GM19238 (cell line): ENCODE measurements at regions not wholly inside any gene's neighbourhood (a gene's known extent, or its start where the extent isn't known, plus 50 kb on each side); places are given as distances from the start of the nearest gene placed in this dataset.
"Not testable (repeated sequence)": the region's sequence is repeated elsewhere in the genome, so short reads cannot be mapped to it uniquely, and the experiment has no call there.

Experiments used
- DNase-seq: peaks from one replicate; pipeline ENCODE4 v3.0.0; 2011; ENCODE audit warnings: low spot score; ENCODE audit not compliant: insufficient read length

GRCh38 chr5:103908336-103909080 is 345.9 kb upstream of the NUDT12 start:
- no peak for DNase-seq

DNA sequence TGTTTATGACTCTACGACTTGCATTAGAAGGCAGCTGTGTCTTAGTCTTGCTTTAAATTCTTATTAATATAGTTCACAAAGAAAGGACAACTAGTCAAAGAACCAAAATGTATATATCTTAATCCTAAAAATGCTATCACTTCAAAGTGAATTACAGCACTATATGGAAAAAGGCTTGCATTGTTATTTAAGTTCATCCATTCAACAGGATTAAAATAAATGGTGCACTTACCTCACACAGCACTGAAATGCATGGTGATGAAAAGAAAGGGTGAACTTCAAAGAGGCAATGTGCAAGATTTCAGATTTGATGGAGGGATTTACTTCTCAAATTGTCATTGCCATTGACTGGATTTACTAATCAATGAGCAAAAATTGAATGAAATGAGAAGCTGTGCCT is 344.4 kb upstream of the NUDT12 start:
- no peak for DNase-seq

DNA sequence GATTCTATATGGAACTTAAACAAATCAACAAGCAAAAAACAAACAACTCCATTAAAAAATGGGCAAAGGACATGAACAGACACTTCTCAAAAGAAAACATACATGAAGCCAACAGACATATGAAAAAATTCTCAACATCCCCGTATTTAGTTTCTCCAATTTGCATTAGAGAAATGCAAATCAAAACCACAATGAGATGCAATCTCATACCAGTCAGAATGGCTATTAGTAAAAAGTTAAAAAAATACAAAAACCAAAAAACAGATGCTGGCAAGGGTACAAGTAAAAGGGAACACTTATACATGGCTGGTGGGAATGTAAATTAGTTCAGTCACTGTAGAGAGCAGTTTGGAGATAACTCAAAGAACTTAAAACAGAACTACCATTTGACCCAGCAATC is 342.1 kb upstream of the NUDT12 start:
- no peak for DNase-seq

DNA sequence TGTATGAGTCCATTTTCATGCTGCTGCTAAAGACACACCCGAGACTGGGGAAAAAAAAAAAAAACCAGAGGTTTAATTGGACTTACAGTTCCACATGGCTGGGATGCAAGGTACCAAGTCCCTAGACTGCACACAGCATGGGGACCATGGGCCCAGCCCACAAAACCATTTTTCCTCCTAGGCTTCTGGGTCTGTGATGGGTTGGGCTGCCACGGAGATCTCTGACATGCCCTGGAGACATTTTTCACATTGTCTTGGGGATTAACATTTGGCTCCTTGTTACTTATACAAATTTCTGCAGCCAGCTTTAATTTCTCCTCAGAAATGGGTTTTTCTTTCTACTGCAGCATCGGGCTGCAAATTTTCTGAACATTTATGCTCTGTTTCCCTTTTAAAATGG is 340.3 kb upstream of the NUDT12 start:
- DNase-seq, result no peak

GRCh38 chr5:103901885-103902284 is 339.3 kb upstream of the NUDT12 start:
- DNase-seq, result no peak

- no peak for DNase-seq
These were observed 334.0 kb upstream of the NUDT12 start for GRCh38 chr5:103896593-103896992.

DNA sequence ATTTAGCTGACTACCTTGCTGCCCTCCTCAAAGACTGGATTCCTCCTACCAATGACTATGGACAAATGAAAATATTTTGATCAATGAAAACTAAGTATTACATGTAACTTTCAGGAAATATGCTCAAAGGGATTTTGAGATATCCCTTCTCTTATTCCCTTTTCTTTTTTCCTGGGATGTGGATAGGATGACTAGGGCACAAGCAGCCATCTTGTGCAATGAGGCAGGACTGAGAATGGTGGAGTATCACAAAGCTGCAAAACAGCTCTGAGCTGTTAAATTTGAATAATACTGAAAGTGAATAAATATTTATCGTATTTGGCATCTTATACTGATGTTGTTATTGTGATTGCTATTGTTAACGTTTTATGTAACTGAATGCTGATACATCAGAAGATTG is 333.1 kb upstream of the NUDT12 start:
- DNase-seq, result no peak

DNA sequence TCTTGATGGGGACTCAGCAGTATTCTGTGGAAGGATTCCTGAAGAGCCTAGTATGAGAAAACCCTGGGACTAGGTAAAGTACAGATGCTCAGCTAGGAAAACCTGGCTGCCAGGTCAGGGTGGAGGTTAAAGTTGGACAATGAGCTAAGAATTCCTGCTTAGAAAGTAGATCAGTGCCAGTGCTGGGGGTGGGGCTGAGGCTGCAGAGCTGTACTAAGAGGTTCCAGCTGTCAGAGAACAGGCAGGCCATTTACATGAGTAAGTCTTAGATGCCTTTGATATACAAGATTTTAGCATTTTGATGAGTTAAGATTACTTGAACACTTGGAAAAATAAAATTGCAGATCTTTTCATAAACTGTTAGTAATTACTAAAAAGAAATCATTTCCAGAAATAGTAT is 332.3 kb upstream of the NUDT12 start:
- no peak for DNase-seq

DNA sequence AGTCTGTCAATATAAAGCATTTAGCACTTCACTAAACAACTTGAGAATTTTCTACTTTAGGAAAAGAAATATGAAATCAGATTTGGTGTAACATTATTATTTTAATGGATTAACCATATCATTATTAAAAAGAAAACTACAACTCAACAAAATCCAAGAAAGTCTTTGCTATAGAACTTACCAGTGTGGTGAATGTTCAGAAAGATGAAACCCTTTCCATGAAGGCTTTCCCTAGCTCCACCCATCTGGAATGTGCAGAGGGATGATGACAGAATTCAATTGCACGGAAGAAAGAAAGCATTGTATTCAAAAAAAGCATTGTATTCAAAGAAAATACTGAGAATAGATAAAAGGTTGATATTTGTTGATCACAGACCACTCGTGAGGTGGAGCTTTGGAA is 328.6 kb upstream of the NUDT12 start:
- DNase-seq, result no peak

- DNase-seq, result no peak
These were observed 327.7 kb upstream of the NUDT12 start for GRCh38 chr5:103890313-103890712.

DNA sequence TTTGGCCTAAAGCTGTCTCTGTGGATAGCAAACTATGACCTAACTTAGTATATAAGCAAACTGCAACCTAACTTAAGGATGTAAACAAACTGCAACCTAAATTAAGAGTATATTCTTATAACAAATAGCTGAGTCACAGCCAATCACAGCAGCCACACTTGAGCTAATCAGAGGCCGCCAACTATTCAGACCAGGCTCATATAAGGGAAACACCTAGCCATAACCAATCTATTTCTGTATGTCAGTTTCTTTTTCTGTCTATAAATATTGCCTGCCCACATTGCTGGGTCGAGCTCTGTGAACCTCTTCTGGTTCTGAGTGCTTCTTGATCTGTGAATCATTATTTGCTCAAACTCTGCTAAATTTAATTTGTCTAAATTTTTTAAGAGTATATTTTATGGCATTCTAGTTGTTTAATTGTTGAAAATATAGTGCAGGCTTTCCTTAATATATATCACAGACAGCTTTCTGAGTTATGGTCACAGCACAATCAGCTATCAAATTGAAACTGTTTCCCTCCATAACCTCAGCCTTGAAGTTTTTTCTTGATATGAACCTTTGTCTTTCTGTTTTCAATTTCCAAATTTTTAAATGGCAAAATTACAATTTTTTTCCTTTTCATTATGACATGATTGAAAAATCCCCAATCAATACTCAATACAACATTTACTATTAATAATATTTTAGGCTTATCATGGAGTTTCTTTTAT is 327.1 kb upstream of the NUDT12 start:
- DNase-seq, result no peak

DNA sequence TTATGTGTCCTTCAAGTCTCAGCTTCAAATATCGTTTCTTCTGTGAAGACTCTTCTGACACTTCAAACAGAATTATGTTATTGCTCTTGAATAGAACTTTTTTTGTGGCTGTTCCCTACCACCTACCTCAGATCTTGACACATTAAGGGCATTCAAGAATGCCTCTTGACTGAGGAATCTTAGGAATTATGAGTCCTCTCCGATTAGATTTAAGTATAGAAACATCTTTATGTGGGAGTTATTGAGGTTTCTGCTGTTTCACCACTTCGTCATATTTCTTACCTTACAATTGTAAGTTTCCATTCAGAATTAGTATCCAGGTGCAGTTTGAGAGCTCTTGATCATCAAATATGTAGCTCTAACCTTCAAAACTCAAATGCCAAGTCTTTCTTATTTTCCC is 324.2 kb upstream of the NUDT12 start:
- no peak for DNase-seq

GRCh38 chr5:103883143-103883542 is 320.6 kb upstream of the NUDT12 start:
- no peak for DNase-seq

GRCh38 chr5:103881560-103881959 is 319.0 kb upstream of the NUDT12 start:
- DNase-seq, result no peak

DNA sequence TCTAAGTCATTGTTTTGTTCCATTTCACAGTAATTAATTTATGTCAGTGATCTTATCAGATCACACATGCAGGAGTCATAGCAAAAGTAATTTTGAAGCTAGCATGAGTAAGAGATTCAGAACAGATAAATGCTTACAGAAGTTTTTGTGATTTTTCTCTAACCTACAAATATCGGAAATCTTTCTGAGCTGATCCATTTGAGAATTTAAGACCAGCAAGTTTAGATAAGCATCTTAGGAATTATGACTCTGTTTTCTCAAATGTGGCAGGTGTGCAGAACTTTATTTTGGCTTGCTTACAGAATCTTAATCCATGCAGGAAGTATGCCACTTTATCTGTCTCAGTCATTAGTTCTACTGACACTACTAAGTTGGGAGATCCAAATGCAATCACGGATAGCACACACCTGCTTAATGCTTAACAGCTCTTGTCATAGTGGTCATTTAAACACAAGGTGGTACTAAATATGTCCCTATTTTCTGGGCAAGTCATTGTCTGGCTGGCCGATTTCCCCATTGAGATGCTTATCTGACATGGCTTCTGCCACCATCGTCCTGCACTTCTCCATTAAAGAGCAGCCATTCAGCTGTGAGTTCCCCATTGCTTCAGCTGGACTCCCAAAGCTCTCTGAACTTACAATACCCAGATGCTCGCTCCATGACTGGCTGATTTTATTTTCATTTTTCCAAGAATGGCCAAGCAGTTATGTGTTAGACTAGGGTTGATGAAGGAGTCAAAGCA is 305.4 kb upstream of the NUDT12 start:
- DNase-seq, result no peak

- DNase-seq, result no peak
These were observed 303.6 kb upstream of the NUDT12 start for GRCh38 chr5:103866169-103866568.

- DNase-seq, result no peak
These were observed 299.8 kb upstream of the NUDT12 start for GRCh38 chr5:103862398-103862797.

DNA sequence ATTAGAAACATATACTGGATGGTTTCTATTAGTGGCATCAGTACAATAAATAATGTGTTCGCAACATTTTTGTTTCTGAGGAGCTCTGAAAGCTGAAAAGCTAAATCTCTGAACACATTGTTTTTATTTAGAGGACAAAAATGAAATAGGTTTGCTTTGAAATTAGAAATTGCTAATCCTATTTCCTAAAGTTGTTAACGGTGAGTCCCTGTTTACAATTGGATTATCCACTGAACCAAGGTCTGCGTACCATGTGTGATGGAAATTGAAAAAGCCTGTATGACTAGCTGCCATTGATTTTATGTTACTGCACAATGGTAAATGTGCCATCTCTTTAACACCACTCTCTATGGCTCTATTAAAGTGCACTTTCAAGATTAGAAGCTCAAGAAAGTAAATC is 297.7 kb upstream of the NUDT12 start:
- DNase-seq, result no peak

- not testable (repeated sequence) for DNase-seq
These were observed 295.8 kb upstream of the NUDT12 start for GRCh38 chr5:103858367-103858766.

DNA sequence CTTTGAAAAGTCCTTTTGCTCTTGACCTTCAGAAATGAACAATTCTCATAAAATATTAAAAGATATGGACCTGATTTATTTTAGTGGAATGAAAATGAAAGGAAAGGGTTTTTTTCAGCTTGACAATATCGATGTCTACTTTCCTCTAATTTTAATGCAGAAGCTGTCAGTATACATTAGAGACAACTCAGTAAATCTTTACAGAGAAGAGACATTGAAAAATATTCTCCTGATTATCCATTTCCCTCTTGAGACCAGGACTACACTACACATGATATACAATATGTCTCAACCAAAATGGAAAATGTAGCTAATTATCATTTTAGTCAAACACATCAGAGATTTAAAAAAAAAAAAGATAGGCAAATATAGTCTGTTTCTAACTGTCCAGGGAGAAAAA is 288.5 kb upstream of the NUDT12 start:
- no peak for DNase-seq

DNA sequence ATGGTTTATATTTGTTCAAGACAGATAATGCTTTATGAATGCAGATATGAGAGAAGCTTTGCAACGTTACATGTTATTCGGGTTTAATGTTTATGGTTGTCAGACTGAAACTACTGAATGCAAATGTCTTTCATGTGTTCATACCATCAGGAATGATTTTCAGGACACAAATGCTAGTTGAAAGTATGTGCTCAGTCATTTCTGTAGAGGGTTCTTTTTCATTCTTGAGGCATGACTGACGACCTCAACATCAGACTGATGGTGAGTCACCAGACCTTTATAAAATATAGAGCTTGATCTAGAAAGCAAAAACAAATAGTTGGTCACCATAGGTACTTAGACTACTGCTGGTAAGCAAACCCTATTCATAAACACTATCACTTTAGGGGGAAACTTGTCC is 287.3 kb upstream of the NUDT12 start:
- no peak for DNase-seq

GRCh38 chr5:103847060-103847459 is 284.5 kb upstream of the NUDT12 start:
- no peak for DNase-seq
